ENCODE measurements at regions not wholly inside any gene's neighbourhood (a gene's known extent, or its start where the extent isn't known, plus 50 kb on each side); places are given as distances from the start of the nearest gene placed in this dataset.

DNA sequence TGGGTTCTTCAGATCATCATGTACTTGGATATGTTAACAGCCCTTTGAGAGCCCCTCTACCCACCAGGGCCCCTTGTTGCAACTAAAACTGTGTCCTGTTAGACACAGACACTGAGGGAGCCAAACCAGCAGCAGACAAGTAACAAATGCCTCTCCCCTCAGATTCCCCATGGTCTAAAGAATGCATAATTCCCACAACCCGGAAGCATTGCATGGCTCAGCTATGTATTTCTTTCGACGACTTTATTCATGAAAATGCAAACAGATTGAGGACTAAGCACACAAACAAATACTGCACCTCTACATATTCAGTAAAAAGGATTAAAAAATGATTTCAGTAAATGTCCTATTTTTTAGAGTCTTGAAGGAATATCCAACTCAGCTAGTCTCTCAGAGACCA lies 70.1 kb upstream of the HECW1 start:
- TF ChIP-seq TCF12 (IDR thresholded peaks at IDR 0.05; ENCODE audit: low read depth) = no peak
- TF ChIP-seq CEBPB (IDR thresholded peaks at IDR 0.05) = no peak
- no peak for TF ChIP-seq TAF1 (IDR thresholded peaks at IDR 0.05; ENCODE audit: low read depth)
- TF ChIP-seq REST (IDR thresholded peaks at IDR 0.05; ENCODE audit: low read depth) = no peak
- no peak for TF ChIP-seq NFIC (IDR thresholded peaks at IDR 0.05)
- TF ChIP-seq YY1 (IDR thresholded peaks at IDR 0.05; ENCODE audit: low read depth) = no peak
- no peak for TF ChIP-seq EGR1 (IDR thresholded peaks at IDR 0.05)
- no peak for TF ChIP-seq TEAD4 (IDR thresholded peaks at IDR 0.05)
- no peak for TF ChIP-seq ZBTB7A (IDR thresholded peaks at IDR 0.05; ENCODE audit: low read depth)
- no peak for TF ChIP-seq FOXM1 (IDR thresholded peaks at IDR 0.05; ENCODE audit: borderline replicate concordance, low read depth)
- TF ChIP-seq EP300 (IDR thresholded peaks at IDR 0.05; ENCODE audit: borderline replicate concordance) = no peak
- TF ChIP-seq USF1 (IDR thresholded peaks at IDR 0.05) = no peak
- TF ChIP-seq CREB1 (IDR thresholded peaks at IDR 0.05; ENCODE audit: low read depth) = no peak
- TF ChIP-seq RAD21 (IDR thresholded peaks at IDR 0.05; ENCODE audit: low read depth) = no peak
- TF ChIP-seq MAX (IDR thresholded peaks at IDR 0.05) = no peak

GRCh38 chr7:43044511-43044910 lies 67.9 kb upstream of the HECW1 start:
- TF ChIP-seq CEBPB (IDR thresholded peaks at IDR 0.05) = no peak
- TF ChIP-seq TEAD4 (IDR thresholded peaks at IDR 0.05) = no peak
- TF ChIP-seq REST (IDR thresholded peaks at IDR 0.05; ENCODE audit: low read depth) = no peak
- TF ChIP-seq CREB1 (IDR thresholded peaks at IDR 0.05; ENCODE audit: low read depth) = no peak
- TF ChIP-seq RAD21 (IDR thresholded peaks at IDR 0.05; ENCODE audit: low read depth) = no peak
- TF ChIP-seq NFIC (IDR thresholded peaks at IDR 0.05) = no peak

GRCh38 chr7:43054052-43054722 lies 58.3 kb upstream of the HECW1 start:
- TF ChIP-seq CREB1 (IDR thresholded peaks at IDR 0.05; ENCODE audit: low read depth) (no peak), MAX (IDR thresholded peaks at IDR 0.05) (no peak), ZBTB7A (IDR thresholded peaks at IDR 0.05; ENCODE audit: low read depth) (no peak), USF1 (IDR thresholded peaks at IDR 0.05) (no peak), EGR1 (IDR thresholded peaks at IDR 0.05) (no peak), TAF1 (IDR thresholded peaks at IDR 0.05; ENCODE audit: low read depth) (no peak), TCF12 (IDR thresholded peaks at IDR 0.05; ENCODE audit: low read depth) (no peak), NFIC (IDR thresholded peaks at IDR 0.05) (no peak), YY1 (IDR thresholded peaks at IDR 0.05; ENCODE audit: low read depth) (no peak)

GRCh38 chr7:43057141-43057540 lies 55.3 kb upstream of the HECW1 start:
- TF ChIP-seq TAF1 (IDR thresholded peaks at IDR 0.05; ENCODE audit: low read depth) (no peak), TEAD4 (IDR thresholded peaks at IDR 0.05) (no peak), NFIC (IDR thresholded peaks at IDR 0.05) (no peak), CREB1 (IDR thresholded peaks at IDR 0.05; ENCODE audit: low read depth) (no peak), FOXM1 (IDR thresholded peaks at IDR 0.05; ENCODE audit: borderline replicate concordance, low read depth) (no peak), CEBPB (IDR thresholded peaks at IDR 0.05) (no peak)

- no peak for TF ChIP-seq YY1 (IDR thresholded peaks at IDR 0.05; ENCODE audit: low read depth)
- no peak for TF ChIP-seq EGR1 (IDR thresholded peaks at IDR 0.05)
- no peak for TF ChIP-seq TCF12 (IDR thresholded peaks at IDR 0.05; ENCODE audit: low read depth)
- no peak for TF ChIP-seq CEBPB (IDR thresholded peaks at IDR 0.05)
- no peak for TF ChIP-seq NFIC (IDR thresholded peaks at IDR 0.05)
- no peak for TF ChIP-seq TEAD4 (IDR thresholded peaks at IDR 0.05)
- TF ChIP-seq CREB1 (IDR thresholded peaks at IDR 0.05; ENCODE audit: low read depth) = no peak
- no peak for TF ChIP-seq EP300 (IDR thresholded peaks at IDR 0.05; ENCODE audit: borderline replicate concordance)
- no peak for TF ChIP-seq ZBTB7A (IDR thresholded peaks at IDR 0.05; ENCODE audit: low read depth)
- TF ChIP-seq FOXM1 (IDR thresholded peaks at IDR 0.05; ENCODE audit: borderline replicate concordance, low read depth) = no peak
- no peak for TF ChIP-seq RAD21 (IDR thresholded peaks at IDR 0.05; ENCODE audit: low read depth)
- TF ChIP-seq MAX (IDR thresholded peaks at IDR 0.05) = no peak
- TF ChIP-seq USF1 (IDR thresholded peaks at IDR 0.05) = no peak
- TF ChIP-seq REST (IDR thresholded peaks at IDR 0.05; ENCODE audit: low read depth) = no peak
- TF ChIP-seq TAF1 (IDR thresholded peaks at IDR 0.05; ENCODE audit: low read depth) = no peak
Observed at GRCh38 chr7:43058271-43059066, 54.0 kb upstream of the HECW1 start.

Measured in Ishikawa (cell line).